ENCODE measurements at regions not wholly inside any gene's neighbourhood (a gene's known extent, or its start where the extent isn't known, plus 50 kb on each side); places are given as distances from the start of the nearest gene placed in this dataset.

- DNase-seq (ENCODE audit: low read depth, low spot score) (no peak), FAIRE-seq (no peak)
- BruUV-seq (replicated peaks), result no TSS peak
- H3K9me1 ChIP-seq (replicated peaks; ENCODE audit: control insufficient read depth, extremely low read depth, insufficient read depth, low read length), result no peaks in the 10 kb centered on the region
- H3K27me3 ChIP-seq (ENCODE audit: control insufficient read depth in 2 of 2, insufficient read depth in 2 of 2, low read length in 2 of 2), result peaks cover 3% of the 10 kb centered on the region in 2 experiments
- no peaks in the 10 kb centered on the region for H4K20me1 ChIP-seq (replicated peaks; ENCODE audit: control insufficient read depth, extremely low read depth, insufficient read depth, low read length)
- no peaks in the 10 kb centered on the region for H3K36me3 ChIP-seq (ENCODE audit: control insufficient read depth in 2 of 2, extremely low read depth in 1 of 2, insufficient read depth in 2 of 2, low read length in 2 of 2)
- no peak overlapping the region for H3K4me3 ChIP-seq (replicated peaks in 1 of 3; ENCODE audit: insufficient read depth in 1 of 3, low read depth in 1 of 3, low read length in 3 of 3)
- H2AFZ ChIP-seq (ENCODE audit: low read depth, low read length), result no peak overlapping the region
- no peak overlapping the region for H3K4me2 ChIP-seq (ENCODE audit: insufficient read depth, low read length)
- no peaks in the 10 kb centered on the region for H3K4me1 ChIP-seq (ENCODE audit: control insufficient read depth, extremely low read depth, insufficient read depth, low read length)
- no peaks in the 10 kb centered on the region for H3K79me2 ChIP-seq (ENCODE audit: control insufficient read depth, insufficient read depth, low read length)
- TF ChIP-seq FOS (IDR thresholded peaks at IDR 0.05; ENCODE audit: borderline replicate concordance, insufficient read depth, low read length) (no peak), POLR2A (IDR thresholded peaks at IDR 0.05; ENCODE audit: low read depth, low read length) (no peak), GATA2 (IDR thresholded peaks at IDR 0.05; ENCODE audit: insufficient read depth, insufficient read length, low read depth, low read length) (no peak), JUN (IDR thresholded peaks at IDR 0.05; ENCODE audit: borderline replicate concordance, insufficient read depth, insufficient read length, low read depth) (no peak), POLR2AphosphoS5 (IDR thresholded peaks at IDR 0.05; ENCODE audit: insufficient read depth, low read depth, low read length) (no peak), EZH2 (IDR thresholded peaks at IDR 0.05; ENCODE audit: borderline replicate concordance, low read depth, low read length, severe bottlenecking) (no peak)
- TF ChIP-seq, protein P1, sequence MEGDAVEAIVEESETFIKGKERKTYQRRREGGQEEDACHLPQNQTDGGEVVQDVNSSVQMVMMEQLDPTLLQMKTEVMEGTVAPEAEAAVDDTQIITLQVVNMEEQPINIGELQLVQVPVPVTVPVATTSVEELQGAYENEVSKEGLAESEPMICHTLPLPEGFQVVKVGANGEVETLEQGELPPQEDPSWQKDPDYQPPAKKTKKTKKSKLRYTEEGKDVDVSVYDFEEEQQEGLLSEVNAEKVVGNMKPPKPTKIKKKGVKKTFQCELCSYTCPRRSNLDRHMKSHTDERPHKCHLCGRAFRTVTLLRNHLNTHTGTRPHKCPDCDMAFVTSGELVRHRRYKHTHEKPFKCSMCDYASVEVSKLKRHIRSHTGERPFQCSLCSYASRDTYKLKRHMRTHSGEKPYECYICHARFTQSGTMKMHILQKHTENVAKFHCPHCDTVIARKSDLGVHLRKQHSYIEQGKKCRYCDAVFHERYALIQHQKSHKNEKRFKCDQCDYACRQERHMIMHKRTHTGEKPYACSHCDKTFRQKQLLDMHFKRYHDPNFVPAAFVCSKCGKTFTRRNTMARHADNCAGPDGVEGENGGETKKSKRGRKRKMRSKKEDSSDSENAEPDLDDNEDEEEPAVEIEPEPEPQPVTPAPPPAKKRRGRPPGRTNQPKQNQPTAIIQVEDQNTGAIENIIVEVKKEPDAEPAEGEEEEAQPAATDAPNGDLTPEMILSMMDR (IDR thresholded peaks at IDR 0.05; ENCODE audit: extremely low read depth in 1 of 2, insufficient read depth in 1 of 2, low read depth in 1 of 2, low read length in 2 of 2), result no peak
- TF ChIP-seq, protein P2, sequence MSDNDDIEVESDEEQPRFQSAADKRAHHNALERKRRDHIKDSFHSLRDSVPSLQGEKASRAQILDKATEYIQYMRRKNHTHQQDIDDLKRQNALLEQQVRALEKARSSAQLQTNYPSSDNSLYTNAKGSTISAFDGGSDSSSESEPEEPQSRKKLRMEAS (IDR thresholded peaks at IDR 0.05; ENCODE audit: insufficient read depth, insufficient read length), result no peak
- no peak overlapping the region for H3K9ac ChIP-seq (replicated peaks; ENCODE audit: extremely low read depth, insufficient read depth, low read length)
- no peaks in the 10 kb centered on the region for H3K9me3 ChIP-seq (replicated peaks; ENCODE audit: control insufficient read depth, insufficient read depth, low read length)
- no peak overlapping the region for H3K27ac ChIP-seq (ENCODE audit: insufficient read depth, low read depth, low read length)
- dilution Hi-C loops (cut with MboI; ENCODE audit: extremely low pct_ligation_motif_present, low sequenced_read_pairs), result no loop called here
- intact Hi-C loops (cut with micrococcal nuclease), result no loop called here
- POLR2A ChIA-PET, result no interaction called here
- CTCF ChIA-PET, result interaction anchor here (1.5 kb wide), 1 partner anchor 14 kb away, joined by 5 read pairs; no protein-coding TSS in a partner anchor
Observed at GRCh38 chr10:30256084-30256483, 93.0 kb downstream of the MTPAP start.

All from endothelial cell of umbilical vein (primary cell).